HG02973 (cell line): ENCODE measurements at regions not wholly inside any gene's neighbourhood (a gene's known extent, or its start where the extent isn't known, plus 50 kb on each side); places are given as distances from the start of the nearest gene placed in this dataset.

Experiments used
- ATAC-seq: cut with Tn5 transposase; IDR thresholded peaks from one replicate; pipeline ENCODE4 v1.9.1; 2021; ENCODE audit warnings: moderate library complexity; ENCODE audit not compliant: unreplicated experiment

GRCh38 chr22:46090036-46090591 is 60.2 kb upstream of the PPARA start:
- ATAC-seq: no peak

DNA sequence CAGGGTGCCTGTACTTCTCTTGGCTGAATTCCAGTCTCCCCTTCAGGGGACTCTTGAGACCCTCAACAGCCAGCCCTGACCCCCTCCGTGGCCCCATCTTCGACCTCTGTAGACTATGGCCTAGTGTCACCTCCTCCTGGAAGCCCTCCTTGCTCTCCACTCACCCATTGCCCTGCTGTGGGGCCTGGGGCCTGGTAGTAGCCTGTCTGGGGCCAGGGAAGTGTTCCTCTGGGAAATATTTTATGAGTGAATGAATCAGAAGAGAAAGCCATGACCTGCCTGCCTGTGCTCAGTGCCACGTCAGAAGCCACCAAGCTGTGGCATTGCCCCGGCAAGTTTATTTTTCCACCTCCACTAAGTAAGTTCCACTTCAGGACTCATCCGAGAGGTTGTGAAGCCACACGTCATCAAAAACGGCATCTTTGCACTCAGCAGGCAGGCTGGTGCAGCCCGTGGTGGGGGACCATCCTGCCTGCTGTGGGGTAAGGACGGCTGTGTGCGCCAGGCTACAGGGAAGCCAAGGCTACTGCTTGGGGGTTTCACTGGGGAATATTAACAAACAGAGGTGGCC is 59.6 kb upstream of the PPARA start:
- ATAC-seq: no peak

DNA sequence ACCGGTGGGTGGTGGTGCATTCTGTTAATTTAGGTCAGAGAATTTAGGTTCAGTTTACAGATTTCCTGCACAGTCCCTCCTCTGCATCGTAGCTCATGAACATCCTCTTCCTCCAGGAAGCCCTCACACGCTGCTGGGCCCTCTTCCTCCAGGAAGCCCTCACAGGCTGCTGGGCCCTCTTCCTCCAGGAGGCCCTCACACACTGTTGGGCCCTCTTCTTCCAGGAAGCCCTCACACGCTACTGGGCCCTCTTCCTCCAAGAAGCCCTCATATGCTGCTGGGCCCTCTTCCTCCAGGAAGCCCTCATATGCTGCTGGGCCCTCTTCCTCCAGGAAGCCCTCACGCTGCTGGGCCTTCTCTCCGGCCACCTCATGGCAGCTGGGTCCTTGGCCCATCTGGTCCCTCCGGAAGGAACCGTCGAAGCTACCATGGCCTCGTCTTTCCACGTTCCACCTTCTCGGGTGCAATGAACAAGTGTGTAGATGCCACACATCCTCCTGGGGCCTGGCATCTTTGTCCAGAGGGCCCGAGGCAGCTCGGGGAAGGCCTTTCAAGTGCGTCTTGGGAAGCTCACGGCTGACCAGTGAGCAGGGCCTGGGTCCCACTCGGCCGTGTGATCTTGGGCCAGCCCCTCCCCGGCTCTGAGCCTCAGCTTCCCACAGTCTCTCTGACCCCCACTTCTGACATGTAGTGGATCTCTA is 58.9 kb upstream of the PPARA start:
- no peak for ATAC-seq

GRCh38 chr22:46092011-46092410 is 58.3 kb upstream of the PPARA start:
- ATAC-seq: no peak

- ATAC-seq: no peak
Observed at GRCh38 chr22:46092670-46093410, 57.5 kb upstream of the PPARA start.

DNA sequence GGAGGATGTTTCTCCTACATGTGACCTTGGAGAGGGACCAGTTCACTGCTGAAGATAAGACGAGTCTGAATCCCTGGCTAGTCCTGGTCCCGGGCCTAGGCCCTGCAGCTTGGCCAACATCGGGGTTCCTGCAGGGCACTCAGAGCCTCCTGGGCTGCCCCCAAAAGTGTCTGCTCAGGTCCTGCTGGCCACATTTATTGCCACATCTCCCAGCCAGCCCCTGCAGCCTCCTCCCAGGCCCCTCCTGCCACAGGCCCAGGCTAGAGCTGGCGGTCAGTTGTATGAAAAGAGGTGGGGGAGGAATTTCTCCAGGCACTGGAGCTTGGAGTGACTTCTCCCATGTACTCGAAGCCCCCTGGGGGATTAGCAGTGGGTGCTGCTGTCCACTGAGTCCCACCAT is 56.5 kb upstream of the PPARA start:
- ATAC-seq: no peak

- no peak for ATAC-seq
Observed at GRCh38 chr22:46094676-46095075, 55.6 kb upstream of the PPARA start.

DNA sequence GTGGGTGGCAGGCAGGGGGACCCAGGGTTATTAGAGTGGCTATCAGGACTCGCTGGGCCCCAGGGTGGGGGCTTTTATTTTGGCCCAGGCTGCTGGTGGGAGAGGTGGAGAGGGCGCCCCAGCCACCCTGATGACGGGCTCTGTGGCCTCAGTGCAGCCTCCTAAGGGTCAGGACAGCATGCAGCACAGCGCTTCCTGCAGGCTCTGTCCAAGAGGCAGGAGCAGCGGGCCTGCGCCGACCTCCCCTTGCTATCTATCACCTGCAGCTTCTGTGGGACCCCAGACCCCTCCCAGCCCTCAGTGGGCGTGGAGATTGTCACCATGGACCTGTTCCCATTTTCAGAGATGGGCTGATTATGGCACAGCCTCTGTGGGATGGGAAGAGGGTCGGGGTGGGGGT is 54.3 kb upstream of the PPARA start:
- ATAC-seq: no peak

GRCh38 chr22:46096706-46097230 is 53.6 kb upstream of the PPARA start:
- ATAC-seq: no peak

DNA sequence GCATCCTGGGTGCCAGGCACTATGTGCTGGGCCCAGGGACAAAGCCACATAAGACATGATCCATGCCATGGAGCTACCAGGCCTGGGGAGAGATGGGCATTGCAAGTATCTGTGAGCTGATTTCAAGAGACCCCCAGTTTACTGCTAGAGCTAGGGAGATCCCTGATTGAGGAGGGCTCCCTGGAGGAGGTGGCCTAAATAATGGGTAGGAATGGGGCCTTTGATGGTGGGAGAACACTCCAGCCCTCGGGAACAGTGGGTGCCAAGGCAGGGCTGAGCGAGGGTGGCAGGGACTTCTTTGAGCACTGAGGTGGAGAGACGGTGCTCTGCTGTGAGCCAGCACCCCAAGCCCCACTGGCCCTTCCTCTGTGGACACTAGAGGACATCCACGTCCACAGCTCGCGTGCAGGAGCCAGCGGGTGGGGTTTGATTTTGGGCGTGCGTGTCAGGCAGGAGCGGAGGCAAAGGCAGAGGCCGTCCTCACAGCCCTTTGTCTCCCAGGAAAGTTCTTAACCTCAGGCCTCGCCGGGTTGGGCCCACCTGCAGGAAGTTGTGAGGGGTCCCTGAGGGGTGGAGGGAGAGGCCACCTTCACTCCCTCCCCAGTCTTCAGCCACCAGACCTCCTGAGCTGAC is 52.9 kb upstream of the PPARA start:
- ATAC-seq: no peak

DNA sequence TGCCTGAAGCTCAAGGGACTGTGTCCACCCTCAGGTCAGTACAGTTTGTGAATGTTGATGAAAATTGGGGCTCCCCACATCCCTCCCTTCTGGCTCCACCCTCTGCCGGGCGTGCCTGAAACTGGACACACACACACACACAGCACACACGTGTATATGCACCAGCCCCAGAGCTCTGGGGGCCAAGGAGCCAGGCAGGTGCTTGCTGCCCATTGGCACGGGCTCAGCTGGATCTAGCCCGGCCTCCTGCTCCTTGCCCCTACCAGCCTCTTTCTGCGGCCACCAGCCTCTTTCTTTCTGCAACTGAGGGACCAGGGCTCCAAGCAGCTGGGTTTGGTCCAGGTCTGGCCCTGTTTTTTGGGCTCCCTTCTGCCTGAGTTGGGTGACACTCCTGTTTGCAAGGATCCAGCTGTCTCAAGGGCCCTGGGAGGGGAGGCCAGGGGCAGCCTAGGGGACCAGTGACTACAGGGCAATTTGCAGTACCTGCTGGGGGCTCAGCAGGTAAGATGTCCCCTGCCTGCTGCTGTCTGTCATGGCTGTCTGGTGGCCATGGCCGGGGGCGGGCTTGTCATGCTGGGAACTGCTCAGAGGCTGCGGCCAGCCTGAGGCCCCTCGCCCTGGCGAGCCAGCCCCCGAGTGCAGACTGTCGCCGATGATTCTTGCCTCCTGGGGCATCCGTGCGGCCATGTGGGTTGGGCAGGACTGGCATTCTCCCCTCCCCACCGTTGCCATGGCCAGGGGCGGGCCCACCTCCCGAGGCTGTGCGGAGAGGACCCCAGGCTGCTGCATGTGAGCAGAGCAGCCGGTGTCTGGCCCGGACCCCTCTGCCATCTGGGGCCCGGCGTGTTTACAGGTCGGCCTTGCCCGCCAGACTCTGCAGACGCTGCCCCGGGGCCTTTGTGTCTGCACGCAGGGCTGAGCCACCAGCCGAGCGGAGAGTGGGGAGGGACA is 51.5 kb upstream of the PPARA start:
- no peak for ATAC-seq

GRCh38 chr22:46099740-46100139 is 50.6 kb upstream of the PPARA start:
- ATAC-seq: no peak

DNA sequence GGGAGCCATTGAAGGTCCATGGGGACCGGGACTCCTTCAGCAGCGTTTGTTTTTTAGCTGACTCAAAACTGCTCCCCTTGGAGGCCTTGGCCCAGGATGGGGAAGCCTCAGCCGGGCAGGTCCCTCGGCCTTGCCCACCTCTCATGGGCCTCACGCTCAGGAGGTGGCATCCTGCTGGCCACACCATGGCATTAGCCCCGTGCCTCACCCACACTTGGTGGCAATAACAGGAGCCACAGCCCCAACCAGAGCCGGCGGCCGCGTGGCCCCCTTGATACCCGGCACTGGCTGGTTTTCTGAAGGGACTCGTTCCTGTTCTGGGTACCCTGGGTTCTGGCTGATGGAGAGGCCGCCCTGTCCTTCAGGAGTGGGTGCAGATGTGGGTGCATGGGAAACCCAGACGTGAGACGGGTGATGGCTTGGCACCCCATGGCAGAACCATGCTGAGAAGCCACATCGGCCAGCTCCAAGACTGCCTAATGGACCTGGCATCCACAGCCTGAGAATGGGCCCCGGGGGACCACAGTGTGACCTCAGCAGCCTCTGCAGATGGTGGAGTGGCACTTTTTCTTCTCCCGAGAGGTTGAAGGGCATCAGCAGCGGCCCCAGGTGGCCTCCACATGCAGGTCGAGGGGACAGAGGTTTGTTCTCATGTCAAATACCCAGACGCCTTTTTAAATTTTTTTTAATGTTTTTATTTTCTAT is 49.8 kb upstream of the PPARA start:
- ATAC-seq: no peak
